ENCODE measurements at regions not wholly inside any gene's neighbourhood (a gene's known extent, or its start where the extent isn't known, plus 50 kb on each side); places are given as distances from the start of the nearest gene placed in this dataset.

GRCh38 chr4:55247521-55247920 is 98.5 kb upstream of the SRD5A3 start:
- TF ChIP-seq EGR1 (IDR thresholded peaks at IDR 0.05): no peak
- no peak for TF ChIP-seq EP300 (IDR thresholded peaks at IDR 0.05; ENCODE audit: borderline replicate concordance)
- no peak for TF ChIP-seq YY1 (IDR thresholded peaks at IDR 0.05; ENCODE audit: low read depth)
- TF ChIP-seq, protein P1, sequence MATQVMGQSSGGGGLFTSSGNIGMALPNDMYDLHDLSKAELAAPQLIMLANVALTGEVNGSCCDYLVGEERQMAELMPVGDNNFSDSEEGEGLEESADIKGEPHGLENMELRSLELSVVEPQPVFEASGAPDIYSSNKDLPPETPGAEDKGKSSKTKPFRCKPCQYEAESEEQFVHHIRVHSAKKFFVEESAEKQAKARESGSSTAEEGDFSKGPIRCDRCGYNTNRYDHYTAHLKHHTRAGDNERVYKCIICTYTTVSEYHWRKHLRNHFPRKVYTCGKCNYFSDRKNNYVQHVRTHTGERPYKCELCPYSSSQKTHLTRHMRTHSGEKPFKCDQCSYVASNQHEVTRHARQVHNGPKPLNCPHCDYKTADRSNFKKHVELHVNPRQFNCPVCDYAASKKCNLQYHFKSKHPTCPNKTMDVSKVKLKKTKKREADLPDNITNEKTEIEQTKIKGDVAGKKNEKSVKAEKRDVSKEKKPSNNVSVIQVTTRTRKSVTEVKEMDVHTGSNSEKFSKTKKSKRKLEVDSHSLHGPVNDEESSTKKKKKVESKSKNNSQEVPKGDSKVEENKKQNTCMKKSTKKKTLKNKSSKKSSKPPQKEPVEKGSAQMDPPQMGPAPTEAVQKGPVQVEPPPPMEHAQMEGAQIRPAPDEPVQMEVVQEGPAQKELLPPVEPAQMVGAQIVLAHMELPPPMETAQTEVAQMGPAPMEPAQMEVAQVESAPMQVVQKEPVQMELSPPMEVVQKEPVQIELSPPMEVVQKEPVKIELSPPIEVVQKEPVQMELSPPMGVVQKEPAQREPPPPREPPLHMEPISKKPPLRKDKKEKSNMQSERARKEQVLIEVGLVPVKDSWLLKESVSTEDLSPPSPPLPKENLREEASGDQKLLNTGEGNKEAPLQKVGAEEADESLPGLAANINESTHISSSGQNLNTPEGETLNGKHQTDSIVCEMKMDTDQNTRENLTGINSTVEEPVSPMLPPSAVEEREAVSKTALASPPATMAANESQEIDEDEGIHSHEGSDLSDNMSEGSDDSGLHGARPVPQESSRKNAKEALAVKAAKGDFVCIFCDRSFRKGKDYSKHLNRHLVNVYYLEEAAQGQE (IDR thresholded peaks at IDR 0.05; ENCODE audit: low read depth): no peak
- TF ChIP-seq ZBTB7A (IDR thresholded peaks at IDR 0.05; ENCODE audit: low read depth): no peak
- TF ChIP-seq, protein P2, sequence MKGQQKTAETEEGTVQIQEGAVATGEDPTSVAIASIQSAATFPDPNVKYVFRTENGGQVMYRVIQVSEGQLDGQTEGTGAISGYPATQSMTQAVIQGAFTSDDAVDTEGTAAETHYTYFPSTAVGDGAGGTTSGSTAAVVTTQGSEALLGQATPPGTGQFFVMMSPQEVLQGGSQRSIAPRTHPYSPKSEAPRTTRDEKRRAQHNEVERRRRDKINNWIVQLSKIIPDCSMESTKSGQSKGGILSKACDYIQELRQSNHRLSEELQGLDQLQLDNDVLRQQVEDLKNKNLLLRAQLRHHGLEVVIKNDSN (IDR thresholded peaks at IDR 0.05): no peak
- no peak for TF ChIP-seq CREB1 (IDR thresholded peaks at IDR 0.05; ENCODE audit: low read depth)
- no peak for TF ChIP-seq MAX (IDR thresholded peaks at IDR 0.05)
- TF ChIP-seq TAF1 (IDR thresholded peaks at IDR 0.05; ENCODE audit: low read depth): no peak

Measured in Ishikawa (cell line).